IPS-NIHi7 (cell line): ENCODE measurements at regions not wholly inside any gene's neighbourhood (a gene's known extent, or its start where the extent isn't known, plus 50 kb on each side); places are given as distances from the start of the nearest gene placed in this dataset.
"Not testable (repeated sequence)": the region's sequence is repeated elsewhere in the genome, so short reads cannot be mapped to it uniquely, and the experiment has no call there.

Experiments
- DNase-seq: peaks from one replicate; pipeline ENCODE4 v3.0.0; 2012; ENCODE audit warnings: mixed read lengths; ENCODE audit errors: extremely low spot score

- DNase-seq: no peak
Measured at GRCh38 chr7:356691-357462, 66.9 kb downstream of the FOXL3 start.

GRCh38 chr7:357531-358209 lies 67.7 kb downstream of the FOXL3 start:
- no peak for DNase-seq

- DNase-seq: no peak
Measured at GRCh38 chr7:358352-358751, 68.4 kb downstream of the FOXL3 start.

GRCh38 chr7:359226-359765 lies 69.3 kb downstream of the FOXL3 start:
- DNase-seq: no peak

- no peak for DNase-seq
Measured at GRCh38 chr7:359766-360361, 69.9 kb downstream of the FOXL3 start.

GRCh38 chr7:360454-361100 lies 70.6 kb downstream of the FOXL3 start:
- no peak for DNase-seq

GRCh38 chr7:361182-361581 lies 71.2 kb downstream of the FOXL3 start:
- DNase-seq: not testable (repeated sequence)

GRCh38 chr7:361680-362401 lies 71.9 kb downstream of the FOXL3 start:
- no peak for DNase-seq

GRCh38 chr7:362402-363096 lies 72.6 kb downstream of the FOXL3 start:
- no peak for DNase-seq

GRCh38 chr7:363626-364025 lies 73.7 kb downstream of the FOXL3 start:
- DNase-seq: no peak

- DNase-seq: no peak
Measured at GRCh38 chr7:364536-364935, 74.6 kb downstream of the FOXL3 start.

- DNase-seq: no peak
Measured at GRCh38 chr7:365593-365992, 75.6 kb downstream of the FOXL3 start.

GRCh38 chr7:366161-366803 lies 76.3 kb downstream of the FOXL3 start:
- no peak for DNase-seq

- no peak for DNase-seq
Measured at GRCh38 chr7:367351-367901, 77.5 kb downstream of the FOXL3 start.

- no peak for DNase-seq
Measured at GRCh38 chr7:368651-369475, 78.9 kb downstream of the FOXL3 start.

GRCh38 chr7:369476-370258 lies 79.7 kb downstream of the FOXL3 start:
- DNase-seq: no peak

- DNase-seq: no peak
Measured at GRCh38 chr7:370259-370625, 80.3 kb downstream of the FOXL3 start.

GRCh38 chr7:370775-371118 lies 80.8 kb downstream of the FOXL3 start:
- DNase-seq: no peak
